K562 (cell line): ENCODE measurements at regions not wholly inside any gene's neighbourhood (a gene's known extent, or its start where the extent isn't known, plus 50 kb on each side); places are given as distances from the start of the nearest gene placed in this dataset.

Experiments used
- ATAC-seq: fragments of 200-7000 bp; cut with Tn5 transposase; 3 replicates; pipeline ENCODE4 v1.9.1; 2020; ENCODE audit warnings: moderate library complexity
- BruUV-seq: library from RNA; stranded (reverse); fragments of 400-500 nt; replicated peaks from 2 replicates; lab custom pipeline; 2021; lab: Mats Ljungman, UMichigan
- CTCF ChIA-PET: fragments of 300-600 bp; formaldehyde crosslinking; extraction: SDS; loops from one replicate; lab custom pipeline; 2021; ENCODE audit warnings: low intra/inter-chr PET ratio; lab: Yijun Ruan, JAX
- POLR2A ChIA-PET: fragments of 300-600, 350-650 bp; sonication (Branson Sonifier 250); formaldehyde crosslinking; extraction: SDS; loops from one replicate; lab custom pipeline; 2021; ENCODE audit warnings: antibody characterized with exemption, inconsistent platforms; lab: Yijun Ruan, JAX
- DNase-seq, 4 experiments: peaks; one replicate each; pipeline versions ENCODE4 v3.0.0 to v3.0.0-alpha.2; 2011 to 2018; ENCODE audit warnings: low spot score in 3 of 4, mixed read lengths in 3 of 4; ENCODE audit errors: extremely low read depth in 1 of 4
- FAIRE-seq: peaks from 2 replicates; lab custom pipeline; 2011; peaks lifted over from hg19 to GRCh38; lab: Jason Lieb, UNC
- H2AFZ ChIP-seq: 2 replicates; pipeline ENCODE4 v1.6.0; 2011; ENCODE audit warnings: low read depth, low read length, control low read depth, inconsistent platforms
- H3K27ac ChIP-seq: fragments of 200-600 bp; 3 replicates; pipeline ENCODE4 v1.8.0; 2011; ENCODE audit warnings: low read depth, mild to moderate bottlenecking, control low read depth, inconsistent platforms, low read length, moderate library complexity, mixed read lengths; ENCODE audit errors: extremely low read depth
- H3K27me3 ChIP-seq, 2 experiments: fragments of 300-600 bp in 1 of 2; 2 replicates in 1 of 2; 3 replicates in 1 of 2; pipeline versions ENCODE4 v1.6.0 to v1.8.0; 2011; ENCODE audit warnings: inconsistent platforms in 2 of 2, low read length in 2 of 2, mild to moderate bottlenecking in 1 of 2, mixed read lengths in 1 of 2, moderate library complexity in 1 of 2; ENCODE audit not compliant: control insufficient read depth in 2 of 2, insufficient read depth in 2 of 2
- H3K36me3 ChIP-seq: fragments of 300-600 bp; 3 replicates; pipeline ENCODE4 v1.8.0; 2011; ENCODE audit warnings: mild to moderate bottlenecking, low read length, inconsistent platforms; ENCODE audit not compliant: control insufficient read depth, insufficient read depth
- H3K4me1 ChIP-seq, 2 experiments: fragments of 200-600 bp in 1 of 2; replicated peaks in 1 of 2; 2 replicates in 1 of 2; 3 replicates in 1 of 2; pipeline versions ENCODE4 v1.5.1 to v1.8.0; 2011; ENCODE audit warnings: inconsistent platforms in 2 of 2, low read length in 2 of 2, mild to moderate bottlenecking in 1 of 2, mixed read lengths in 1 of 2, moderate library complexity in 1 of 2; ENCODE audit not compliant: control insufficient read depth in 2 of 2, insufficient read depth in 2 of 2
- H3K4me2 ChIP-seq: 2 replicates; pipeline ENCODE4 v1.6.1; 2011; ENCODE audit warnings: low read length, control low read depth, inconsistent platforms, mixed read lengths; ENCODE audit not compliant: insufficient read depth
- H3K4me3 ChIP-seq: fragments of 200-600 bp; sonication (generic), shearing (Covaris generic); 2 replicates; pipeline ENCODE4 v1.5.1; 2016; ENCODE audit warnings: control low read depth, inconsistent platforms
- H3K79me2 ChIP-seq: fragments of 200-600 bp; 3 replicates; pipeline ENCODE4 v1.8.0; 2011; ENCODE audit warnings: low read length, inconsistent platforms; ENCODE audit not compliant: control insufficient read depth, insufficient read depth
- H3K9ac ChIP-seq, 2 experiments: 2 replicates each; pipeline versions ENCODE4 v1.6.0 to v1.6.1; 2011; ENCODE audit warnings: low read depth in 2 of 2, low read length in 2 of 2, control low read depth in 1 of 2, inconsistent platforms in 1 of 2, mild to moderate bottlenecking in 1 of 2, mixed read lengths in 1 of 2; ENCODE audit not compliant: insufficient read depth in 1 of 2
- H3K9me1 ChIP-seq: one replicate; pipeline ENCODE4 v1.6.0; 2011; ENCODE audit warnings: inconsistent platforms, mild to moderate bottlenecking, low read length, moderate library complexity; ENCODE audit not compliant: control insufficient read depth, insufficient read depth
- H3K9me3 ChIP-seq: replicated peaks from 2 replicates; pipeline ENCODE4 v1.5.1; 2011; ENCODE audit warnings: low read depth, low read length, inconsistent platforms; ENCODE audit not compliant: control insufficient read depth, insufficient read depth
- H4K20me1 ChIP-seq: replicated peaks from 2 replicates; pipeline ENCODE4 v1.6.1; 2011; ENCODE audit warnings: low read length, inconsistent platforms, mixed read lengths; ENCODE audit not compliant: control insufficient read depth, insufficient read depth
- CBFA2T2 ChIP-seq: fragments of 450-650 bp; conservative IDR thresholded peaks from 2 replicates; pipeline ENCODE4 v1.6.1; 2017; ENCODE audit warnings: mild to moderate bottlenecking
- CC2D1A ChIP-seq: fragments of 450-650 bp; IDR thresholded peaks from 2 replicates; pipeline ENCODE4 v1.6.1; 2017; ENCODE audit warnings: mild to moderate bottlenecking
- DPF2 ChIP-seq: fragments of 450-650 bp; IDR thresholded peaks from 2 replicates; pipeline ENCODE4 v1.6.1; 2016
- EZH2 ChIP-seq: IDR thresholded peaks from 2 replicates; pipeline ENCODE4 v1.6.1; 2012; ENCODE audit warnings: low read depth, mild to moderate bottlenecking, inconsistent platforms, low read length, borderline replicate concordance
- KDM5B ChIP-seq: fragments of 200-600 bp; sonication (generic); IDR thresholded peaks from 2 replicates; pipeline ENCODE4 v1.6.1; 2012; ENCODE audit warnings: low read depth, mild to moderate bottlenecking, moderate library complexity, low read length, control low read depth, inconsistent platforms; ENCODE audit not compliant: insufficient replicate concordance
- KLF16 ChIP-seq: IDR thresholded peaks from 2 replicates; pipeline ENCODE4 v1.6.1; 2016; ENCODE audit warnings: antibody characterized with exemption
- NBN ChIP-seq: fragments of 450-650 bp; IDR thresholded peaks from 2 replicates; pipeline ENCODE4 v1.6.1; 2016; ENCODE audit warnings: low read depth, mild to moderate bottlenecking
- TRIM24 ChIP-seq, 2 experiments: fragments of 450-650 bp; IDR thresholded peaks; 2 replicates each; pipeline ENCODE4 v1.6.1; 2016
- U2AF1 ChIP-seq: fragments of 200-400 bp; formaldehyde crosslinking; optimal IDR thresholded peaks from 2 replicates; pipeline ENCODE3; 2017; ENCODE audit warnings: mild to moderate bottlenecking, low read depth, low read length, moderate library complexity
- ZNF57 ChIP-seq: fragments of 450-650 bp; formaldehyde crosslinking; IDR thresholded peaks from 2 replicates; pipeline ENCODE4 v1.4.0; 2020; ENCODE audit warnings: mild to moderate bottlenecking, moderate library complexity
- WGBS: fragments of 100-300 bp; shearing (Covaris generic); methylation state at CpG from one replicate; pipeline ENCODE4 v1.1.6; 2016; ENCODE audit warnings: low coverage, mixed read lengths; ENCODE audit not compliant: insufficient coverage; ENCODE audit errors: missing lambda C conversion rate; 5-methylcytosine and 5-hydroxymethylcytosine counted together
- in situ Hi-C: fragments of 300-500 bp; cut with MboI; formaldehyde crosslinking; loops from 4 replicates; pipeline ENCODE4 v1.15.0; 2018; ENCODE audit warnings: inconsistent platforms, mixed read lengths
- intact Hi-C: fragments of 100-400 bp; cut with micrococcal nuclease; formaldehyde crosslinking; loops from 2 replicates; pipeline ENCODE4 v1.14.2; 2022
- TF ChIP-seq, protein P1 (sequence below): sonication (generic); formaldehyde crosslinking; IDR thresholded peaks from 2 replicates; pipeline ENCODE4 v1.8.1; 2023; ENCODE audit warnings: mild to moderate bottlenecking, missing genetic modification reagents
- TF ChIP-seq, protein P2 (sequence below): IDR thresholded peaks from 2 replicates; pipeline ENCODE4 v1.6.1; 2016; ENCODE audit warnings: missing genetic modification characterization, missing compliant biosample characterization
- TF ChIP-seq, protein P3 (sequence below): fragments of 250-450 bp; sonication (Bioruptor Pico); IDR thresholded peaks from 2 replicates; pipeline ENCODE4 v1.4.0; 2020

DNA sequence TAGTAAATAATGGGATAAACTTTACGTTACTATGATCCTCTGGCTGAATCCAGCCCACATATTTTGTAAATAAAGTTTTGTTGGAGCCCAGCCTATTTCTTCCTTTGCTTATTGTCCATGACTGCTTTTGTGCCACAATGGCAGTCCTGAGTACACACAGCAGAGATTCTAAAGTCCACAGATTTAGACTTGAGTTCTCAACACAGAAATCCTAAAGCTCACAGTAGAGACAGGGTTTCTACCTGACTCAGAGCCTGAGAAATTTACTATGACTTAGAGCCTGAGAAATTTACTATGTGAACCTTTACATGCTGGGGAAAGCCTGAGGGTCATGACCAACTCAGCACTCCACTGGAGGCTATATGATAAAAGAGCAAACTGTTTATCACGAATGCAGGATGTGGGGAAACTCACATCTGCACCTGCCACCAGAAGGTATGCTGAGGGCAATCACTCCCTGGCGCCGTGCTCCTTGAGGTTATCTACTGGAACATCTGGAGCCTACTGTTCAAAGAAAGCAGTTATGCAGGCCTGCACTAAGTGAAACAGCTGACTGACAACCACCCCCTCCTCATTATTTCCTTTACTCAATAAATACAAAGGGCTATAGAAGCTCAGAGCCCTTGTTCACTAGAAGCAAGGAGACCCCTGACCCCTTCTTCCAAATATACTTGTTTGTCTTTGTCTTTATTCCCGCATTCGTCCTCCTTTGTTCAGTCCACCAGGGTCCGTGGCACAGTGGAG is 52.6 kb upstream of the BICD1 start:
- CTCF ChIA-PET = no interaction called here
- FAIRE-seq = peak; percentile 82
- 48% methylated on average over 6 of the region's 7 CpGs for WGBS
- TF ChIP-seq CC2D1A (peak; percentile 87; the same call in 1 of the 2 replicates), CBFA2T2 (peak; percentile 96), KLF16 (peak; percentile 64; the same call in 1 of the 2 replicates), TRIM24 (IDR thresholded peaks at IDR 0.05) (peak; percentile 97 to 98), EZH2 (no peak), U2AF1 (no peak), KDM5B (no peak), DPF2 (peak; percentile 68), NBN (no peak), ZNF57 (no peak)
- TF ChIP-seq, protein P1, sequence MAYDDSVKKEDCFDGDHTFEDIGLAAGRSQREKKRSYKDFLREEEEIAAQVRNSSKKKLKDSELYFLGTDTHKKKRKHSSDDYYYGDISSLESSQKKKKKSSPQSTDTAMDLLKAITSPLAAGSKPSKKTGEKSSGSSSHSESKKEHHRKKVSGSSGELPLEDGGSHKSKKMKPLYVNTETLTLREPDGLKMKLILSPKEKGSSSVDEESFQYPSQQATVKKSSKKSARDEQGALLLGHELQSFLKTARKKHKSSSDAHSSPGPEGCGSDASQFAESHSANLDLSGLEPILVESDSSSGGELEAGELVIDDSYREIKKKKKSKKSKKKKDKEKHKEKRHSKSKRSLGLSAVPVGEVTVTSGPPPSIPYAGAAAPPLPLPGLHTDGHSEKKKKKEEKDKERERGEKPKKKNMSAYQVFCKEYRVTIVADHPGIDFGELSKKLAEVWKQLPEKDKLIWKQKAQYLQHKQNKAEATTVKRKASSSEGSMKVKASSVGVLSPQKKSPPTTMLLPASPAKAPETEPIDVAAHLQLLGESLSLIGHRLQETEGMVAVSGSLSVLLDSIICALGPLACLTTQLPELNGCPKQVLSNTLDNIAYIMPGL = no peak
- TF ChIP-seq, protein P2, sequence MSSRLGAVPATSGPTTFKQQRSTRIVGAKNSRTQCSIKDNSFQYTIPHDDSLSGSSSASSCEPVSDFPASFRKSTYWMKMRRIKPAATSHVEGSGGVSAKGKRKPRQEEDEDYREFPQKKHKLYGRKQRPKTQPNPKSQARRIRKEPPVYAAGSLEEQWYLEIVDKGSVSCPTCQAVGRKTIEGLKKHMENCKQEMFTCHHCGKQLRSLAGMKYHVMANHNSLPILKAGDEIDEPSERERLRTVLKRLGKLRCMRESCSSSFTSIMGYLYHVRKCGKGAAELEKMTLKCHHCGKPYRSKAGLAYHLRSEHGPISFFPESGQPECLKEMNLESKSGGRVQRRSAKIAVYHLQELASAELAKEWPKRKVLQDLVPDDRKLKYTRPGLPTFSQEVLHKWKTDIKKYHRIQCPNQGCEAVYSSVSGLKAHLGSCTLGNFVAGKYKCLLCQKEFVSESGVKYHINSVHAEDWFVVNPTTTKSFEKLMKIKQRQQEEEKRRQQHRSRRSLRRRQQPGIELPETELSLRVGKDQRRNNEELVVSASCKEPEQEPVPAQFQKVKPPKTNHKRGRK (tag) = no peak
- TF ChIP-seq, protein P3, sequence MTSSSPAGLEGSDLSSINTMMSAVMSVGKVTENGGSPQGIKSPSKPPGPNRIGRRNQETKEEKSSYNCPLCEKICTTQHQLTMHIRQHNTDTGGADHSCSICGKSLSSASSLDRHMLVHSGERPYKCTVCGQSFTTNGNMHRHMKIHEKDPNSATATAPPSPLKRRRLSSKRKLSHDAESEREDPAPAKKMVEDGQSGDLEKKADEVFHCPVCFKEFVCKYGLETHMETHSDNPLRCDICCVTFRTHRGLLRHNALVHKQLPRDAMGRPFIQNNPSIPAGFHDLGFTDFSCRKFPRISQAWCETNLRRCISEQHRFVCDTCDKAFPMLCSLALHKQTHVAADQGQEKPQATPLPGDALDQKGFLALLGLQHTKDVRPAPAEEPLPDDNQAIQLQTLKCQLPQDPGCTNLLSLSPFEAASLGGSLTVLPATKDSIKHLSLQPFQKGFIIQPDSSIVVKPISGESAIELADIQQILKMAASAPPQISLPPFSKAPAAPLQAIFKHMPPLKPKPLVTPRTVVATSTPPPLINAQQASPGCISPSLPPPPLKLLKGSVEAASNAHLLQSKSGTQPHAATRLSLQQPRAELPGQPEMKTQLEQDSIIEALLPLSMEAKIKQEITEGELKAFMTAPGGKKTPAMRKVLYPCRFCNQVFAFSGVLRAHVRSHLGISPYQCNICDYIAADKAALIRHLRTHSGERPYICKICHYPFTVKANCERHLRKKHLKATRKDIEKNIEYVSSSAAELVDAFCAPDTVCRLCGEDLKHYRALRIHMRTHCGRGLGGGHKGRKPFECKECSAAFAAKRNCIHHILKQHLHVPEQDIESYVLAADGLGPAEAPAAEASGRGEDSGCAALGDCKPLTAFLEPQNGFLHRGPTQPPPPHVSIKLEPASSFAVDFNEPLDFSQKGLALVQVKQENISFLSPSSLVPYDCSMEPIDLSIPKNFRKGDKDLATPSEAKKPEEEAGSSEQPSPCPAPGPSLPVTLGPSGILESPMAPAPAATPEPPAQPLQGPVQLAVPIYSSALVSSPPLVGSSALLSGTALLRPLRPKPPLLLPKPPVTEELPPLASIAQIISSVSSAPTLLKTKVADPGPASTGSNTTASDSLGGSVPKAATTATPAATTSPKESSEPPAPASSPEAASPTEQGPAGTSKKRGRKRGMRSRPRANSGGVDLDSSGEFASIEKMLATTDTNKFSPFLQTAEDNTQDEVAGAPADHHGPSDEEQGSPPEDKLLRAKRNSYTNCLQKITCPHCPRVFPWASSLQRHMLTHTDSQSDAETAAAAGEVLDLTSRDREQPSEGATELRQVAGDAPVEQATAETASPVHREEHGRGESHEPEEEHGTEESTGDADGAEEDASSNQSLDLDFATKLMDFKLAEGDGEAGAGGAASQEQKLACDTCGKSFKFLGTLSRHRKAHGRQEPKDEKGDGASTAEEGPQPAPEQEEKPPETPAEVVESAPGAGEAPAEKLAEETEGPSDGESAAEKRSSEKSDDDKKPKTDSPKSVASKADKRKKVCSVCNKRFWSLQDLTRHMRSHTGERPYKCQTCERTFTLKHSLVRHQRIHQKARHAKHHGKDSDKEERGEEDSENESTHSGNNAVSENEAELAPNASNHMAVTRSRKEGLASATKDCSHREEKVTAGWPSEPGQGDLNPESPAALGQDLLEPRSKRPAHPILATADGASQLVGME = no peak

More for the DNA sequence above, 52.6 kb upstream of the BICD1 start:
- POLR2A ChIA-PET = interaction anchor here (0.7 kb wide), 1 partner anchor 69 kb away, joined by 3 read pairs; no protein-coding TSS in a partner anchor
- Histone ChIP-seq H3K9ac (no peak overlapping the region), H3K9me3 (peaks cover 25% of the 10 kb centered on the region), H3K79me2 (no peaks in the 10 kb centered on the region), H3K27ac (peak overlapping the region; percentile 31; the same call in 1 of the 3 replicates), H3K4me3 (no peak overlapping the region), H4K20me1 (no peaks in the 10 kb centered on the region), H3K36me3 (no peaks in the 10 kb centered on the region), H3K4me2 (no peak overlapping the region), H3K4me1 (peaks cover 8 to 21% of the 10 kb centered on the region in 2 experiments; a peak in 4 of 5 replicates), H3K9me1 (no peaks in the 10 kb centered on the region), H3K27me3 (no peaks in the 10 kb centered on the region), H2AFZ (no peak overlapping the region)
- DNase-seq (peak; percentile 17 to 83 (median 37)), ATAC-seq (peak; percentile 65)
- intact Hi-C loops = no loop called here
- no TSS peak for BruUV-seq
- in situ Hi-C loops = no loop called here
